Ishikawa (cell line): ENCODE measurements at regions not wholly inside any gene's neighbourhood (a gene's known extent, or its start where the extent isn't known, plus 50 kb on each side); places are given as distances from the start of the nearest gene placed in this dataset.

ENCODE experiments used
- CEBPB ChIP-seq: IDR thresholded peaks from 2 replicates; pipeline ENCODE4 v1.6.1; 2012
- CREB1 ChIP-seq: IDR thresholded peaks from 2 replicates; pipeline ENCODE4 v1.6.1; 2012; ENCODE audit warnings: low read depth
- EGR1 ChIP-seq: IDR thresholded peaks from 2 replicates; pipeline ENCODE4 v1.6.1; 2012
- EP300 ChIP-seq: IDR thresholded peaks from 2 replicates; pipeline ENCODE4 v1.6.1; 2012; ENCODE audit warnings: borderline replicate concordance
- FOXM1 ChIP-seq: IDR thresholded peaks from 2 replicates; pipeline ENCODE4 v1.6.1; 2012; ENCODE audit warnings: low read depth, borderline replicate concordance
- MAX ChIP-seq: IDR thresholded peaks from 2 replicates; pipeline ENCODE4 v1.6.1; 2012
- NFIC ChIP-seq: IDR thresholded peaks from 2 replicates; pipeline ENCODE4 v1.6.1; 2012
- RAD21 ChIP-seq: IDR thresholded peaks from 2 replicates; pipeline ENCODE4 v1.6.1; 2012; ENCODE audit warnings: low read depth
- REST ChIP-seq: IDR thresholded peaks from 2 replicates; pipeline ENCODE4 v1.6.1; 2012; ENCODE audit warnings: low read depth, mild to moderate bottlenecking
- TAF1 ChIP-seq: IDR thresholded peaks from 2 replicates; pipeline ENCODE4 v1.6.1; 2012; ENCODE audit warnings: low read depth, mild to moderate bottlenecking
- TCF12 ChIP-seq: IDR thresholded peaks from 2 replicates; pipeline ENCODE4 v1.6.1; 2012; ENCODE audit warnings: low read depth
- TEAD4 ChIP-seq: IDR thresholded peaks from 2 replicates; pipeline ENCODE4 v1.6.1; 2012
- USF1 ChIP-seq: IDR thresholded peaks from 2 replicates; pipeline ENCODE4 v1.6.1; 2012
- YY1 ChIP-seq: IDR thresholded peaks from 2 replicates; pipeline ENCODE4 v1.6.1; 2012; ENCODE audit warnings: low read depth
- ZBTB7A ChIP-seq: IDR thresholded peaks from 2 replicates; pipeline ENCODE4 v1.6.1; 2012; ENCODE audit warnings: low read depth

GRCh38 chr4:25527034-25527433 lies 128.6 kb upstream of the SLC34A2 start:
- TF ChIP-seq MAX (no peak), EP300 (no peak), RAD21 (no peak), YY1 (no peak), FOXM1 (no peak), TCF12 (no peak), CEBPB (no peak), EGR1 (no peak), USF1 (no peak), REST (no peak), TAF1 (no peak), TEAD4 (no peak), NFIC (no peak), ZBTB7A (no peak), CREB1 (no peak)

GRCh38 chr4:25528391-25528790 lies 127.3 kb upstream of the SLC34A2 start:
- TF ChIP-seq YY1 = no peak
- TF ChIP-seq TAF1 = no peak
- no peak for TF ChIP-seq EGR1
- no peak for TF ChIP-seq CEBPB
- no peak for TF ChIP-seq ZBTB7A
- no peak for TF ChIP-seq REST
- TF ChIP-seq USF1 = no peak
- TF ChIP-seq CREB1 = no peak

GRCh38 chr4:25531272-25531671 lies 124.4 kb upstream of the SLC34A2 start:
- TF ChIP-seq RAD21 = peak; percentile 62
- no peak for TF ChIP-seq MAX

- TF ChIP-seq TCF12 (no peak), ZBTB7A (no peak), TAF1 (no peak), CEBPB (no peak), FOXM1 (no peak), EP300 (no peak)
Measured at GRCh38 chr4:25532591-25532990, 123.1 kb upstream of the SLC34A2 start.

GRCh38 chr4:25533256-25533655 lies 122.4 kb upstream of the SLC34A2 start:
- TF ChIP-seq CEBPB (no peak), ZBTB7A (no peak), USF1 (no peak), CREB1 (no peak), TCF12 (no peak), NFIC (no peak), FOXM1 (no peak), TAF1 (no peak)

- TF ChIP-seq TEAD4 (peak; percentile 94), MAX (peak; percentile 63), EP300 (peak; percentile 90), YY1 (no peak), RAD21 (peak; percentile 31), CEBPB (0 out of 2 replicates have a peak, but pooled peaks have one; percentile 37), FOXM1 (peak; percentile 62; the same call in 1 of the 2 replicates), TCF12 (peak; percentile 95), NFIC (peak; percentile 85), REST (no peak)
Measured at GRCh38 chr4:25535278-25535677, 120.4 kb upstream of the SLC34A2 start.
